Left ventricle myocardium inferior (tissue), 1 donor: ENCODE measurements at regions not wholly inside any gene's neighbourhood (a gene's known extent, or its start where the extent isn't known, plus 50 kb on each side); places are given as distances from the start of the nearest gene placed in this dataset.

Experiments used
- DNase-seq: peaks from one replicate; pipeline ENCODE4 v3.0.0-alpha.2; 2020
- H3K27ac ChIP-seq: fragments of 200-600 bp; replicated peaks from 2 replicates; pipeline ENCODE4 v1.8.0; 2021
- H3K27me3 ChIP-seq: fragments of 200-600 bp; 2 replicates; pipeline ENCODE4 v1.8.0; 2021; ENCODE audit warnings: low read depth
- H3K36me3 ChIP-seq: fragments of 200-600 bp; 2 replicates; pipeline ENCODE4 v1.8.0; 2021
- H3K4me1 ChIP-seq: fragments of 200-600 bp; 2 replicates; pipeline ENCODE4 v1.8.0; 2021
- H3K4me3 ChIP-seq: fragments of 200-600 bp; 2 replicates; pipeline ENCODE4 v1.8.0; 2021; ENCODE audit warnings: mild to moderate bottlenecking, moderate library complexity
- H3K9me3 ChIP-seq: fragments of 200-600 bp; replicated peaks from 2 replicates; pipeline ENCODE4 v1.8.0; 2021
- intact Hi-C: fragments of 100-400 bp; cut with micrococcal nuclease; formaldehyde crosslinking; loops from one replicate; pipeline ENCODE4 v1.11.0; 2022
- TF ChIP-seq, protein P1 (sequence below): fragments of 200-600 bp; IDR thresholded peaks from 2 replicates; pipeline ENCODE4 v1.8.0; 2021; ENCODE audit warnings: antibody characterized with exemption, mild to moderate bottlenecking, borderline replicate concordance
- donor health status: DM: no; HTN: yes; CAD: no; lungs with severe emphysema.

DNA sequence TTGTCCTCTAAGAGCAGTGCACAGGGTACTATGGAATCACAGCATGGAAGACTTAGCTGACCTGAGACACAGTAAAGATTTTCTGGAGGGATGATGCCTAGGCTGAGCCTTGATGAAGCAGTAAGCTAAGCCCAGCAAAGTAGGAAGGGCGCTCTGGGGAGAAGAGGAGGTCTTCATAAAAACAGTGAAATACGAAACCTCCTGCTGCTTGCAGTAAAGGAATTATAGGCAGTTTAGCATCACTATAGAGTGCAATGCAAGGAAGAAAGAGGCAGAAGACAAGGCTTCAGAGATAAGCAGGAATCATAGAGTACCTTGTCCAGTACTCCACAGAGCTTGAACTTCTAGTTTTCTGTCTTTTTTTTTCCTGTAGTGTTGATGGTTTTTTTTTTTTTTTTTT, 555.7 kb upstream of the CADM1 start:
- Histone ChIP-seq H3K9me3 (no peaks in the 10 kb centered on the region), H3K4me1 (peaks cover 8% of the 10 kb centered on the region), H3K4me3 (no peak overlapping the region), H3K27ac (no peak overlapping the region), H3K36me3 (no peaks in the 10 kb centered on the region), H3K27me3 (peaks cover 77% of the 10 kb centered on the region)
- TF ChIP-seq, protein P1, sequence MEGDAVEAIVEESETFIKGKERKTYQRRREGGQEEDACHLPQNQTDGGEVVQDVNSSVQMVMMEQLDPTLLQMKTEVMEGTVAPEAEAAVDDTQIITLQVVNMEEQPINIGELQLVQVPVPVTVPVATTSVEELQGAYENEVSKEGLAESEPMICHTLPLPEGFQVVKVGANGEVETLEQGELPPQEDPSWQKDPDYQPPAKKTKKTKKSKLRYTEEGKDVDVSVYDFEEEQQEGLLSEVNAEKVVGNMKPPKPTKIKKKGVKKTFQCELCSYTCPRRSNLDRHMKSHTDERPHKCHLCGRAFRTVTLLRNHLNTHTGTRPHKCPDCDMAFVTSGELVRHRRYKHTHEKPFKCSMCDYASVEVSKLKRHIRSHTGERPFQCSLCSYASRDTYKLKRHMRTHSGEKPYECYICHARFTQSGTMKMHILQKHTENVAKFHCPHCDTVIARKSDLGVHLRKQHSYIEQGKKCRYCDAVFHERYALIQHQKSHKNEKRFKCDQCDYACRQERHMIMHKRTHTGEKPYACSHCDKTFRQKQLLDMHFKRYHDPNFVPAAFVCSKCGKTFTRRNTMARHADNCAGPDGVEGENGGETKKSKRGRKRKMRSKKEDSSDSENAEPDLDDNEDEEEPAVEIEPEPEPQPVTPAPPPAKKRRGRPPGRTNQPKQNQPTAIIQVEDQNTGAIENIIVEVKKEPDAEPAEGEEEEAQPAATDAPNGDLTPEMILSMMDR: no peak
- intact Hi-C loops: no loop called here
- no peak for DNase-seq

DNA sequence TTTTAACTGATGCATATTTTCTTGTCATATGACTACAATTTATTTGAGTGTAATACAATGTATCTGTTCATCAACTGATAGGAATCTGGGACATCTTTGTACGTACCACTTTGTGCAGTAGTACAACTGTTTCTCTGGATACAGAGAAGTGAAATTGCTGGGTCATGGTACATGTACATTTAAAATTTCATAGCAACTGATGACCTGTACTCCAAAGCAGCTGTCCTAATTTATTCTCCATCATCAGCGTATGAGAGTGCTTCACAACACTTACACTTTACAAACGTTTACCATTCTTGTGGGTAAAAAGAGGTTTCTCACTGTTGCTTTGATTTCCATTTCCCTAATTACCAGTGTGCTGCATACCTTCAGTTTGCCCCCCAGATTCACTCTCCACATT, 552.8 kb upstream of the CADM1 start:
- Histone ChIP-seq H3K36me3 (no peaks in the 10 kb centered on the region), H3K4me1 (no peaks in the 10 kb centered on the region), H3K27ac (no peak overlapping the region), H3K27me3 (peaks cover 89% of the 10 kb centered on the region), H3K9me3 (no peaks in the 10 kb centered on the region), H3K4me3 (no peak overlapping the region)
- DNase-seq: no peak
- intact Hi-C loops: no loop called here
- TF ChIP-seq, protein P1: no peak

- TF ChIP-seq, protein P1: no peak
- H3K9me3 ChIP-seq: no peaks in the 10 kb centered on the region
- H3K4me1 ChIP-seq: no peaks in the 10 kb centered on the region
- H3K36me3 ChIP-seq: no peaks in the 10 kb centered on the region
- no peak for DNase-seq
- no peak overlapping the region for H3K4me3 ChIP-seq
- H3K27ac ChIP-seq: no peak overlapping the region
- intact Hi-C loops: no loop called here
- H3K27me3 ChIP-seq: peaks cover 81% of the 10 kb centered on the region
These were observed 550.8 kb upstream of the CADM1 start for GRCh38 chr11:116055064-116055463.

- H3K36me3 ChIP-seq: no peaks in the 10 kb centered on the region
- H3K27me3 ChIP-seq: peaks cover 70% of the 10 kb centered on the region
- TF ChIP-seq, protein P1: no peak
- H3K9me3 ChIP-seq: no peaks in the 10 kb centered on the region
- no peaks in the 10 kb centered on the region for H3K4me1 ChIP-seq
- intact Hi-C loops: no loop called here
- no peak overlapping the region for H3K4me3 ChIP-seq
- no peak overlapping the region for H3K27ac ChIP-seq
- no peak for DNase-seq
These were observed 549.3 kb upstream of the CADM1 start for GRCh38 chr11:116053548-116053919.

DNA sequence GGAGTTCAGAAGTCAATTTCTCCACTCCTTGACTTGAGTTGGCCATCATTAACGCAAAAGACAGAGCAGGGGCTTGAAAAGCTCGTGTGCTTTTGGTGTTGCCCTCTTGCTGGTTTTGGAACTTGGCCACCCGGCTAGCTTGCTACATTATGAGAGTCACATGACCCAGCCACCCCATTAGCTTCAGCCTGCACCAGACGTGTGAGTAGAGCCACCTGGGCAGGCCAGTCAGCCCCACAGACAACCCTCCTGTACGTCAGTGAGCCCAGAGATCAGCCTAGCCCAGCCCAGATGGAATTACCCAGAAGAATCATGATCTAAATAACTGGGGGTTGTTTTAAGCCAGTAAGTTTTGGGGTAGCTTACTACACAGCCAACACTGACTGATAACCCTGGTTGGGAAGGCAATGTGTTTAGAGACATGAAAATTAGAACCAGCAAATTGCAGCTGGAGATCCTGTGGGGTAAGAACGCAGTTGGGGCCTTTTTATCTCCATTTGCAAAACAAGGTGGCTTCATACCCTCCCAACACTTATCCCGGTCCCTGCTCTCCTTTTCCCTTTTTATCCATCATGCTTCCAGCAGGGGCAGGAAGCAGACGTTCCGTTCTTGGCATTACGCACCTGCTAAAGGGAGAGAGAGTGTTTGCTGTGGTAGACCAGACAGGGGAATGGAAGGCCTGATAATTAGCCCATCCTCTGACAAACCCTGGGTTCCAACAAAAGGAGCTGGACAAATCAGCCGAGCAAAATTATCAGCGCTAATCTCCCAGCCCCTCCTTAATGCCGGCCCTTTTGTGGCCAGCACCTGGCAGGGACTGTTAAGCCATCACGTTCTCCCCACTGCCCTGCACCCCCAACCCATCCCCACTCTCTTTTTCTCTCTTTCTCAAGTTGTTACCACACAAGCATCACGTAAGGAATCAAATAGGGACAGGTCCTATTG, 548.7 kb upstream of the CADM1 start:
- Histone ChIP-seq H3K9me3 (no peaks in the 10 kb centered on the region), H3K27ac (no peak overlapping the region), H3K4me1 (no peaks in the 10 kb centered on the region), H3K4me3 (no peak overlapping the region), H3K27me3 (peaks cover 64% of the 10 kb centered on the region), H3K36me3 (no peaks in the 10 kb centered on the region)
- no peak for DNase-seq
- intact Hi-C loops: no loop called here
- TF ChIP-seq, protein P1: no peak
